AG09309 (cell line): ENCODE measurements at regions not wholly inside any gene's neighbourhood (a gene's known extent, or its start where the extent isn't known, plus 50 kb on each side); places are given as distances from the start of the nearest gene placed in this dataset.
"Not testable (repeated sequence)": the region's sequence is repeated elsewhere in the genome, so short reads cannot be mapped to it uniquely, and the experiment has no call there.

ENCODE experiments used
- DNase-seq: peaks from one replicate; pipeline ENCODE4 v3.0.0-alpha.2; 2010; ENCODE audit warnings: low read depth
- H3K4me3 ChIP-seq: 2 replicates; pipeline ENCODE4 v1.5.1; 2011; ENCODE audit warnings: mild to moderate bottlenecking, low read depth, low read length, moderate library complexity; ENCODE audit not compliant: control insufficient read depth
- TF ChIP-seq, protein P1 (sequence below): IDR thresholded peaks from 2 replicates; pipeline ENCODE4 v1.5.1; 2011; ENCODE audit warnings: mild to moderate bottlenecking, low read depth, low read length, inconsistent platforms; ENCODE audit not compliant: insufficient read depth, control insufficient read depth; ENCODE audit errors: missing control alignments

- H3K4me3 ChIP-seq = no peak overlapping the region
- TF ChIP-seq, protein P1, sequence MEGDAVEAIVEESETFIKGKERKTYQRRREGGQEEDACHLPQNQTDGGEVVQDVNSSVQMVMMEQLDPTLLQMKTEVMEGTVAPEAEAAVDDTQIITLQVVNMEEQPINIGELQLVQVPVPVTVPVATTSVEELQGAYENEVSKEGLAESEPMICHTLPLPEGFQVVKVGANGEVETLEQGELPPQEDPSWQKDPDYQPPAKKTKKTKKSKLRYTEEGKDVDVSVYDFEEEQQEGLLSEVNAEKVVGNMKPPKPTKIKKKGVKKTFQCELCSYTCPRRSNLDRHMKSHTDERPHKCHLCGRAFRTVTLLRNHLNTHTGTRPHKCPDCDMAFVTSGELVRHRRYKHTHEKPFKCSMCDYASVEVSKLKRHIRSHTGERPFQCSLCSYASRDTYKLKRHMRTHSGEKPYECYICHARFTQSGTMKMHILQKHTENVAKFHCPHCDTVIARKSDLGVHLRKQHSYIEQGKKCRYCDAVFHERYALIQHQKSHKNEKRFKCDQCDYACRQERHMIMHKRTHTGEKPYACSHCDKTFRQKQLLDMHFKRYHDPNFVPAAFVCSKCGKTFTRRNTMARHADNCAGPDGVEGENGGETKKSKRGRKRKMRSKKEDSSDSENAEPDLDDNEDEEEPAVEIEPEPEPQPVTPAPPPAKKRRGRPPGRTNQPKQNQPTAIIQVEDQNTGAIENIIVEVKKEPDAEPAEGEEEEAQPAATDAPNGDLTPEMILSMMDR = no peak
- DNase-seq = no peak
These were observed 293.4 kb upstream of the MKLN1 start for GRCh38 chr7:131034166-131034881.

- no peak overlapping the region for H3K4me3 ChIP-seq
- TF ChIP-seq, protein P1 = no peak
- DNase-seq = no peak
These were observed 292.4 kb upstream of the MKLN1 start for GRCh38 chr7:131035088-131035770.

GRCh38 chr7:131038153-131038552, 289.5 kb upstream of the MKLN1 start:
- DNase-seq = no peak
- no peak overlapping the region for H3K4me3 ChIP-seq
- TF ChIP-seq, protein P1 = no peak

DNA sequence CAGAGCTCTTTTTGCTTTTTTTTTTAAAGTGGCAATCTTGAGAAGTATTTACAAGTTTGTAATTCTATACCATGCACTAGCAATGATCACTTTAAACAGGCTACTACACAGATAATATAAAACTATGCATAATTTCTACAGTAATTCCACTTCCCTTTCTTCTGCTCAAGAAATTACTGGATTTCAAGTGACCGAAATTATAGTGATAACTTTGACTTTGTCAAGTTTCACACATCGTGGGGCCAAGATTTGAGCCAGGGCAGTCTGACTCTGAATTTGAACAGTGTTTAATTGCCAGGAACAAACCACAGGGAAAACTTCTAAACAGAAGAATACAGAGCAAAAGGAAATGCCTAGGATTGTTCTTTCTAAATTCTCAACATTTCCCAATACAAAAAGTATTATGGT, 288.3 kb upstream of the MKLN1 start:
- H3K4me3 ChIP-seq = no peak overlapping the region
- TF ChIP-seq, protein P1 = no peak
- no peak for DNase-seq

GRCh38 chr7:131039836-131040235, 287.8 kb upstream of the MKLN1 start:
- H3K4me3 ChIP-seq = no peak overlapping the region
- TF ChIP-seq, protein P1 = no peak
- DNase-seq = no peak

- no peak for DNase-seq
- TF ChIP-seq, protein P1 = peak; percentile 87
- H3K4me3 ChIP-seq = no peak overlapping the region
These were observed 287.2 kb upstream of the MKLN1 start for GRCh38 chr7:131040467-131040932.

GRCh38 chr7:131041012-131041695, 286.5 kb upstream of the MKLN1 start:
- H3K4me3 ChIP-seq, DNase-seq: not testable (repeated sequence)
